Posterior vena cava (tissue), 2 donors: ENCODE measurements at regions not wholly inside any gene's neighbourhood (a gene's known extent, or its start where the extent isn't known, plus 50 kb on each side); places are given as distances from the start of the nearest gene placed in this dataset.

Experiments used
- DNase-seq: peaks from one replicate; pipeline ENCODE4 v3.0.0-alpha.2; 2020; ENCODE audit warnings: low spot score
- intact Hi-C, 2 donors: fragments of 100-400 bp; cut with DNase I; formaldehyde crosslinking; loops; one replicate each; pipeline versions ENCODE4 v1.14.1 to v1.14.2; 2022 to 2023
- donor health status: DM: yes; HTN: yes; CAD: no.
- donor health status: DM: yes; HTN: yes; CAD: no.

- DNase-seq = no peak
- intact Hi-C loops = no loop called here
These were observed 430.2 kb upstream of the TMPO start for GRCh38 chr12:98085046-98085755.

DNA sequence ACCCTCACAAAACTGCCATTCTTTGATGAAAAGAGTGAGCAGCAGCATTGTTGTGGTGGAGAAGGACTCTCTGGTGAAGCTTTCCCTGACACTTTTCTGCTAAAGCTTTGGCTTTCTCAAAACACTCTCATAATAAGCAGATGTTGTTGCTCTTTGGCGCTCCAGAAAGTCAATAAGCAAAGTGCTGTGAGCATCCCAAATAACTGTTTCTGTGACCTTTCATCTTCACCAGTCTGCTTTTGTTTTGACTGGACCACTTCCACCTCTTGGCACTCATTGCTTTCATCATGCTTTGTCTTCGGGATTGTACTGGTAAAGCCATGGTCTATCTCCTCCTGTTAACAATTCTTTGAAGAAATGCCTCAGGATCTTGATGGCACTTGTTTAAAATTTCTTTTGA, 424.7 kb upstream of the TMPO start:
- intact Hi-C loops = no loop called here
- no peak for DNase-seq

DNA sequence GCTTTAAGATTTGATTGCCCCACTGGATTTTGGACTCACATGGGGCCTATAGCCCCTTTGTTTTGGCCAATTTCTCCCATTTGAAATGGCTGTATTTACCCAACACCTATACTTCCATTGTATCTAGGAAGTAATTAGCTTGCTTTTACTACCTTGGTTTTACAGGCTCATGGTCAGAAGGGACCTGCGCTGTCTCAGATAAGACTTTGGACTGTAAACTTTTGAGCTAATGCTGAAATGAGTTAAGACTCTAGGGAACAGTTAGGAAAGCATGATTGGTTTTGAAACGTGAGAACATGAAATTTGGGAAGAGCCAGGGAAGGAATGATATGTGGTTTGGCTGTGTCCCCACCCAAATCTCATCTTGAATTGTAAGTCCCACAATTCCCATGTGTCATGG, 419.0 kb upstream of the TMPO start:
- intact Hi-C loops = no loop called here
- no peak for DNase-seq

DNA sequence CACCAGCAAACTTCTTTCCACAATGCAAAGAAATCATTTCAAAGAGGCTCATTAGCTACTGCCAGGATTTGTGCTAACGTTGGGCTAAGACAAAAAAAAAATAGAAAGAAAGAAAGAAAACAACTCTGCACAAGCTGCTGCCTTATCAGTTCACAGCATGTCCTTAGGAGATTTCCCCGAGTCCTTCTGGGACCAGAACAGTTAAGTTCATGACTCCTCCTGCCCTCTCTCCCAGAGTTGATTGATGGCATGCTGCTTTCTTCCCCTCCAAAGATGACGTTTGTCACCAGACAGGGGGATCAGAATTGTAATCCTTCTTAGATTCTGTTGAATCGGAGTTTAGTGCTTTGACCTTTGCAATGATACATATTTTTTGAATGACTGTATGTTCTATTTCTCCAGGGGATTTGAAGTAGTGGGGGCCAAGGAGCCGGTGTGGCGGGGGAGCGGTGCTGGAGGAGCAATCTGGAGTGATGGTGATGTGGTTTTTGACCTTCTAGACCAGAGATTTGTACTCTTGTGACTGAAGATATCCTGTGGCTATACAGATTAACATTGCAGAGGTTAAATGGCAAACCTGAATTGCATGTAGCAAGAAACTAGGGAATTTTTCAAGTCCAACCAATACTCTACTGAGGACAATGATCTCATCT, 409.2 kb upstream of the TMPO start:
- no peak for DNase-seq
- intact Hi-C loops = no loop called here

DNA sequence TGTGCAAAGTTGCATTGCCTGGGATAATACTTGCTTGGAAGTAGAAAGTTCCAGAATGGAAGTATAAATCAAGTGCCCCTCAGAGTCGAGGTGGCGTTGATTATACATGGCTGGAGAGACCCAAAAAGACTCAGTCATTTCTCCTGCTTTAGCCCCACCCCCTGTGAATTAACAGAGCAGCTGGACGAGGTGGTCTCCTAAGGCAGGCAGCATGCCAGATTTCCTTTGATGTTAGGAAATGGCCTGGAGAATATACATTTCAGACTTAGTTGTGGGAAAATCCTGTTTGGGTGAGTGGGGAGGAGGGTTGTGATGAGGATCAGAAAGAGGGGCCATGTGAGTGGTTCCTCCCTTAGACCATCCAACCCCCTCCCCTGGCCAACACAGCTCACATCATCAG, 406.1 kb upstream of the TMPO start:
- no peak for DNase-seq
- intact Hi-C loops = no loop called here

DNA sequence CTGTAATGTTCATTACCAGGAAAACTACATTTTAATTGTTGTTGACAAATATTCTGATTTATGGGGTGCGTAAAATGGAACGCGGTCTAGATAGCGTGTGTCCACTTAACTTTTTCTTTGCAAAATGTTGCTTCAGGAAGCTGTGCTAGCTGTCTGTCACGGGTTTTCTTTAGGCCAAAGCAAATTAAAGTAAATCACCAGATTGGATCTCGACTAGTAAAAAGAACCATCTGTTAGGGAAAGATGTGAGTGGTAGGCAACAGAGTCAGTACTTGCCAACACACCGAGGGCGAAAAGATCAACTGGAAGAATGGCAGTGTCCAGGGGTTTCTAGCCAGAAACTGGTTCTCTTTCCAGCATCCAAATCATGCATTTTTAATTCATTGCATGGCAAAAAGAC, 404.9 kb upstream of the TMPO start:
- no peak for DNase-seq
- intact Hi-C loops = no loop called here

DNA sequence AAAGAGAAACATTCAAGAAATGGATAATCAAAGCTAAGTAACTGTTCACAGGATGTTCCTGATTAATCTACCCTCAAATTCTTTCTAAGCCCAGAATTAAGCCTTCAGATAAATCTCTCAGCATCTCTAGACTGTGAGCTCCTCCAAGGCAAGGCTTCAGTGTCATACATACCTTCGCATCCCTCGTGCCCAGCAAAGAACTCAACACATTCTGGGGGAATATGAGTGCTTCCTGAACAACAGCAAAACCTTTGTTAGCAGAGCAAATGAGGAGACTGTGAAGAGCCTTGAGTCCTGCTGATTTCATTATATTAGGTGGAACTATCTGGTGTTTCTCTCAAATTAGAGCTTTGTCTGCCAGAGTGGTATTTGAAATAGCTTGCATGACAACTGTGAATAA, 401.8 kb upstream of the TMPO start:
- no peak for DNase-seq
- intact Hi-C loops = no loop called here

GRCh38 chr12:98121963-98122362, 393.4 kb upstream of the TMPO start:
- intact Hi-C loops = no loop called here
- DNase-seq = no peak

- no peak for DNase-seq
- intact Hi-C loops = no loop called here
These were observed 392.3 kb upstream of the TMPO start for GRCh38 chr12:98123021-98123461.

GRCh38 chr12:98126637-98127335, 388.6 kb upstream of the TMPO start:
- intact Hi-C loops = no loop called here
- no peak for DNase-seq

- DNase-seq = no peak
- intact Hi-C loops = no loop called here
These were observed 388.1 kb upstream of the TMPO start for GRCh38 chr12:98127336-98127679.

DNA sequence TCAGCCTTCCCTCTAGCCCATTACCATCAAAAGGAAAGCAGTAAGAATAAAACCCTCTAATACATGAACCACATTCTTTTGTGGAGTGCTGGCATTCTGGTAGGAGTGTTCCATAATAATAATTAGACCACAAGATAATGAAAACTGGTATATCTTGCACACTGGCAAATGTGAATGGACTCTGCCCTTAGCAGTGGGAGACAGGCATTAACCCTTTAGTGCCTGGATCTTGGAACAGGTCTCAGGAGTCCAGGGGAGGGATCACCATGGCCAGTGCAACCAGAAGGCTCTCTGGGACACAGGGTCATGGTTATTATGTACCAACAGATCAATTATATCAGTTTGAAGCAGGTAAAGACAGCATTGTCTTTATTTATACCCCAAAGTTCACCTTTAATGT, 387.5 kb upstream of the TMPO start:
- intact Hi-C loops = no loop called here
- DNase-seq = no peak

DNA sequence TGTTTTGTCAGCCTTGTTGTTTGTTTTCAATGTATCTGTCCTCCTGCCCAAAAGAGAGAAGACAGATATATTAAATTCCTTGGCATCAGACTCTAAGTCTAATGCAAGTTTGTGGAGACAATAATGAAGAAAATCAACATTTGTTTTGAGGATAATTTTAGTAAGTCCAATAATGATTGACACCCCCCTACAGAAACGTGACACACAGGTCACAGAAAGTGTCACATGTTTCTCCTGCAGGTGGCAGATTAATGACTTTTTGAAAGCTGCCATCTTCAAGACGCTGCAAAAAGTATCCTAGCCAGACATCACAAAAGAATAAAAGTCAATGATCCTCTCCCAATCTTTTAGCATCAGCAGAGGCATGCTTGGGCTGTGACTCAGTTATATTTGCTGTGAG, 378.8 kb upstream of the TMPO start:
- intact Hi-C loops = no loop called here
- no peak for DNase-seq

DNA sequence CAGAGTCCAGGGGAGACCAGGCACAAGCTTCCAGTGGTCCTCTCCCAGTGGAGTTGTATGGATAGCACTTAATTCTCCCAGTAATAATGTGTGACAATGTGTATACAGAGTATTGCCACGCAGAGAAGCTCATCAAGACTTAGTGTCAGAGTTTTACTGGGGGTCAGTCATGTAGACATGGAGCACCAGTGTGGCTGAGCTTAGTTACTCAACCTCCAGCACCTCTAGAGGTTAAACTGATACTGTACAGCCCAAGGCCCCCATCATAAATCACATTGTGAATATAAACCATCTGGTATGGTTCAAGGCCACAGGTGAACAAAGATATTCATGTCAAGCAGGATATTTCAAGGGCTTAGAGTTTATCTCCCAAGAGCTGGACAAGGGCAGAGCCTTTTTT, 378.1 kb upstream of the TMPO start:
- intact Hi-C loops = no loop called here
- DNase-seq = no peak

- no peak for DNase-seq
- intact Hi-C loops = no loop called here
These were observed 370.4 kb upstream of the TMPO start for GRCh38 chr12:98144953-98145352.

DNA sequence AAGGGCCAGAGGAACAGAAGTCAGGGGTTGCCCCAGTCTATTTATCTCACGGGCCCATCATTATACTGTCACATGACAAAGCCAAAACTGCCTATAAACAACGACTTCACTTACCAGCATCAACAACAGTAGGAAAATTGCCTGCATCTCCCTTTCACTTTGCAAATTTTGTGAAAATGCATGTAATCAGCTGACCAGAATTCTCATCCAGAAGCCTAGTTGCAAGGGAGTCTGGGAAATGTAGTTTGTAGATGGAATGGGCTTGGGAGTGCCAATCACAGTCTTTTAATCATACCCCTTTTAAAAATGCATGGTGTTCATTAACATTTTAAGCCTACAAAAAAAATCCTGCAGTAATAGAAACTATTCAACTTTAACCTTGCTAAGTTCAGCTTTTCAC, 369.3 kb upstream of the TMPO start:
- intact Hi-C loops = no loop called here
- no peak for DNase-seq

DNA sequence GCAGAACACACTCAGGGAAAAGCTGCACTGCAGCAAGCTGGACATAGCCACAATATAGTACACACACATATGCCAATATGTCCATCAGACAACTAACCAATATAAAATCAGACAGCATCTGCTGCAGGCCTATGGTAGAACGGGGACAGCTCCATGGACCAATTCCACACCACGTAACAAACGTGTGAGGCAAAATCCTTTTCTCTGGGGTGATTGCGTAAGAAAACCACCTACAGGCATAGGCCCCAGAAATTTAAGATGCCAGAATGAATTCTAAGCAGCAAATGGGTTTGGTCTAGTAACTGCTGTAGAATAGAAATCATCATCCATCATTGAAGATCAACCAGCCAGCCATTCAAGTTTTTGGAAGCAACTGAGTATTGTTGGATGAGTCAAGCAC, 368.9 kb upstream of the TMPO start:
- no peak for DNase-seq
- intact Hi-C loops = no loop called here

GRCh38 chr12:98149270-98149669, 366.1 kb upstream of the TMPO start:
- no peak for DNase-seq
- intact Hi-C loops = no loop called here

- intact Hi-C loops = no loop called here
- DNase-seq = no peak
These were observed 365.6 kb upstream of the TMPO start for GRCh38 chr12:98149691-98150210.

- no peak for DNase-seq
These were observed 364.2 kb upstream of the TMPO start for GRCh38 chr12:98151105-98151590.

GRCh38 chr12:98151984-98152383, 363.4 kb upstream of the TMPO start:
- DNase-seq = no peak
- intact Hi-C loops = no loop called here

More at GRCh38 chr12:98151105-98151590, 364.2 kb upstream of the TMPO start:
- intact Hi-C loops = no loop called here
